PC-9 (cell line): ENCODE measurements at regions not wholly inside any gene's neighbourhood (a gene's known extent, or its start where the extent isn't known, plus 50 kb on each side); places are given as distances from the start of the nearest gene placed in this dataset.

Experiments used
- CTCF ChIP-seq: fragments of 200-600 bp; sonication (generic); conservative IDR thresholded peaks from 2 replicates; pipeline ENCODE4 v1.6.1; 2017; ENCODE audit warnings: mixed run types, antibody characterized with exemption, mild to moderate bottlenecking, moderate library complexity
- EZH2 ChIP-seq: fragments of 200-600 bp; sonication (generic); IDR thresholded peaks from 2 replicates; pipeline ENCODE4 v1.8.0; 2017; ENCODE audit warnings: antibody characterized with exemption, low read depth

- TF ChIP-seq CTCF (no peak), EZH2 (no peak)
Observed at GRCh38 chr5:45750574-45750973, 54.4 kb upstream of the HCN1 start.
